HCT116 (cell line): ENCODE measurements at regions not wholly inside any gene's neighbourhood (a gene's known extent, or its start where the extent isn't known, plus 50 kb on each side); places are given as distances from the start of the nearest gene placed in this dataset.

Experiments used
- ATAC-seq: fragments of 200-7000 bp; cut with Tn5 transposase; 2 replicates; pipeline ENCODE4 v1.9.1; 2020; ENCODE audit warnings: mild to moderate bottlenecking, moderate library complexity
- BruUV-seq: library from RNA; stranded (reverse); fragments of 400-500 nt; replicated peaks from 2 replicates; lab custom pipeline; 2021; lab: Mats Ljungman, UMichigan
- CTCF ChIA-PET: fragments of 300-600 bp; sonication (Branson Sonifier 250); formaldehyde crosslinking; loops from one replicate; lab custom pipeline; 2021; ENCODE audit warnings: antibody characterized with exemption; lab: Charles Lee
- POLR2A ChIA-PET: fragments of 300-600, 350-600 bp; sonication (Branson Sonifier 250); formaldehyde crosslinking; loops from one replicate; lab custom pipeline; 2021; ENCODE audit warnings: antibody characterized with exemption; lab: Charles Lee
- RAD21 ChIA-PET, 2 experiments: fragments of 300-600 bp; sonication (Branson Sonifier 250); formaldehyde crosslinking; loops; one replicate each; lab custom pipeline; 2023; ENCODE audit warnings: low total read pairs in 2 of 2; ENCODE audit not compliant: uncharacterized antibody in 2 of 2, unreplicated experiment in 2 of 2, low non-redundant PET in 1 of 2; lab: Charles Lee
- DNase-seq: peaks from one replicate; pipeline ENCODE4 v3.0.0-alpha.2; 2010; ENCODE audit warnings: low read depth, low spot score
- H2AFZ ChIP-seq: fragments of 200-600 bp; shearing (Covaris generic), sonication (generic); 2 replicates; pipeline ENCODE4 v1.6.1; 2017; ENCODE audit warnings: low read depth, mixed run types, mixed read lengths, antibody characterized with exemption, low read length; ENCODE audit not compliant: poor library complexity, severe bottlenecking
- H3K27ac ChIP-seq: 2 replicates; pipeline ENCODE4 v1.5.1; 2012; ENCODE audit warnings: low read depth, low read length
- H3K27me3 ChIP-seq: fragments of 200-600 bp; sonication (generic); 2 replicates; pipeline ENCODE4 v1.6.1; 2016; ENCODE audit warnings: mixed run types, low read length, mixed read lengths; ENCODE audit not compliant: insufficient read depth
- H3K36me3 ChIP-seq, 2 experiments: fragments of 200-500 bp in 1 of 2; fragments of 200-600 bp in 1 of 2; sonication (Bioruptor generic) in 1 of 2; sonication (generic) in 1 of 2; 2 replicates each; pipeline versions ENCODE4 v1.5.1 to v1.6.1; 2014 to 2016; ENCODE audit warnings: low read length in 2 of 2, inconsistent platforms in 1 of 2, mixed read lengths in 1 of 2, mixed run types in 1 of 2; ENCODE audit not compliant: insufficient read depth in 2 of 2, control insufficient read depth in 1 of 2
- H3K4me1 ChIP-seq, 2 experiments: fragments of 200-600 bp in 1 of 2; sonication (generic) in 1 of 2; 2 replicates each; pipeline versions ENCODE4 v1.5.1 to v1.6.1; 2012 to 2017; ENCODE audit warnings: low read length in 2 of 2, inconsistent platforms in 1 of 2, mild to moderate bottlenecking in 1 of 2, mixed read lengths in 1 of 2, mixed run types in 1 of 2, moderate library complexity in 1 of 2; ENCODE audit not compliant: insufficient read depth in 2 of 2, control insufficient read depth in 1 of 2
- H3K4me2 ChIP-seq: fragments of 200-600 bp; sonication (generic); 2 replicates; pipeline ENCODE4 v1.6.1; 2017; ENCODE audit warnings: mixed run types, low read length, mixed read lengths
- H3K4me3 ChIP-seq, 2 experiments: fragments of 200-600 bp in 1 of 2; sonication (generic) in 1 of 2; replicated peaks in 1 of 2; 2 replicates each; pipeline ENCODE4 v1.5.1; 2011 to 2016; ENCODE audit warnings: low read length in 2 of 2, control low read depth in 1 of 2, low read depth in 1 of 2, mild to moderate bottlenecking in 1 of 2, mixed read lengths in 1 of 2, mixed run types in 1 of 2
- H3K79me2 ChIP-seq: fragments of 200-600 bp; sonication (generic); 2 replicates; pipeline ENCODE4 v1.6.1; 2017; ENCODE audit warnings: mild to moderate bottlenecking, mixed run types, low read length, moderate library complexity, mixed read lengths; ENCODE audit not compliant: insufficient read depth
- H3K9ac ChIP-seq: fragments of 200-600 bp; sonication (generic); 2 replicates; pipeline ENCODE4 v1.6.1; 2016; ENCODE audit warnings: low read length, mixed read lengths
- H3K9me2 ChIP-seq: fragments of 200-600 bp; sonication (generic), shearing (Covaris generic); 2 replicates; pipeline ENCODE4 v1.6.1; 2017; ENCODE audit warnings: mixed run types, mild to moderate bottlenecking, moderate library complexity; ENCODE audit not compliant: insufficient read depth
- H3K9me3 ChIP-seq, 2 experiments: fragments of 200-500 bp in 1 of 2; fragments of 200-600 bp in 1 of 2; sonication (Bioruptor generic) in 1 of 2; sonication (generic) in 1 of 2; 2 replicates each; pipeline ENCODE4 v1.6.1; 2014 to 2017; ENCODE audit warnings: low read length in 2 of 2, mixed read lengths in 2 of 2, inconsistent platforms in 1 of 2, low read depth in 1 of 2, mild to moderate bottlenecking in 1 of 2, mixed run types in 1 of 2, moderate library complexity in 1 of 2; ENCODE audit not compliant: control insufficient read depth in 1 of 2, insufficient read depth in 1 of 2
- H4K20me1 ChIP-seq: fragments of 200-600 bp; sonication (generic), shearing (Covaris generic); 2 replicates; pipeline ENCODE4 v1.6.1; 2017; ENCODE audit warnings: mixed run types, mild to moderate bottlenecking, moderate library complexity; ENCODE audit not compliant: insufficient read depth
- ATF3 ChIP-seq: IDR thresholded peaks from 2 replicates; pipeline ENCODE4 v1.6.1; 2012
- CBX3 ChIP-seq: IDR thresholded peaks from 2 replicates; pipeline ENCODE4 v1.6.1; 2012; ENCODE audit warnings: low read depth
- CEBPB ChIP-seq: IDR thresholded peaks from 2 replicates; pipeline ENCODE4 v1.6.1; 2012; ENCODE audit warnings: low read depth
- CTCF ChIP-seq, 3 experiments: fragments of 200-600 bp in 1 of 3; sonication (generic) in 1 of 3; IDR thresholded peaks in 2 of 3; conservative IDR thresholded peaks in 1 of 3; 2 replicates each; pipeline ENCODE4 v1.5.1; 2012 to 2017; ENCODE audit warnings: low read depth in 2 of 3, low read length in 2 of 3, antibody characterized with exemption in 1 of 3, borderline replicate concordance in 1 of 3, control low read depth in 1 of 3, mild to moderate bottlenecking in 1 of 3, mixed read lengths in 1 of 3, mixed run types in 1 of 3, moderate library complexity in 1 of 3; ENCODE audit not compliant: insufficient read depth in 1 of 3
- EGR1 ChIP-seq: IDR thresholded peaks from 2 replicates; pipeline ENCODE4 v1.6.1; 2012; ENCODE audit warnings: low read depth
- EZH2phosphoT487 ChIP-seq: fragments of 200-600 bp; IDR thresholded peaks from 2 replicates; pipeline ENCODE4 v1.6.1; 2018; ENCODE audit warnings: antibody characterized with exemption, borderline replicate concordance
- FOSL1 ChIP-seq: IDR thresholded peaks from 2 replicates; pipeline ENCODE4 v1.6.1; 2012; ENCODE audit warnings: low read depth
- JUND ChIP-seq: IDR thresholded peaks from 2 replicates; pipeline ENCODE4 v1.6.1; 2012
- POLR2AphosphoS5 ChIP-seq: IDR thresholded peaks from 2 replicates; pipeline ENCODE4 v1.6.1; 2011; ENCODE audit warnings: mild to moderate bottlenecking, low read depth, low read length, moderate library complexity
- RAD21 ChIP-seq: IDR thresholded peaks from 2 replicates; pipeline ENCODE4 v1.6.1; 2012; ENCODE audit warnings: low read depth, mild to moderate bottlenecking
- REST ChIP-seq: IDR thresholded peaks from 2 replicates; pipeline ENCODE4 v1.6.1; 2012; ENCODE audit warnings: low read depth
- SP1 ChIP-seq: IDR thresholded peaks from 2 replicates; pipeline ENCODE4 v1.6.1; 2012; ENCODE audit warnings: low read depth
- YY1 ChIP-seq: IDR thresholded peaks from 2 replicates; pipeline ENCODE4 v1.6.1; 2011; ENCODE audit warnings: low read length, low read depth, moderate library complexity, mild to moderate bottlenecking; ENCODE audit not compliant: insufficient replicate concordance; ENCODE audit errors: extremely low read depth
- ZNF274 ChIP-seq: fragments of 200-500 bp; sonication (Bioruptor generic); IDR thresholded peaks from 2 replicates; pipeline ENCODE4 v1.6.1; 2014; ENCODE audit warnings: mild to moderate bottlenecking, low read depth, low read length, inconsistent platforms
- intact Hi-C: fragments of 100-400 bp; cut with micrococcal nuclease; formaldehyde crosslinking; loops from 2 replicates; pipeline ENCODE4 v1.10.0; 2022

GRCh38 chr2:190119923-190120590, 57.5 kb upstream of the MSTN start:
- no peaks in the 10 kb centered on the region for H3K79me2 ChIP-seq
- RAD21 ChIA-PET: no interaction called here
- no peaks in the 10 kb centered on the region for H3K27me3 ChIP-seq
- intact Hi-C loops: no loop called here
- H3K4me2 ChIP-seq: no peak overlapping the region
- no peaks in the 10 kb centered on the region for H3K36me3 ChIP-seq
- H3K9ac ChIP-seq: no peak overlapping the region
- H2AFZ ChIP-seq: no peak overlapping the region
- H3K9me2 ChIP-seq: peaks cover 3% of the 10 kb centered on the region; the same call in 1 of the 2 replicates
- POLR2A ChIA-PET: no interaction called here
- ATAC-seq (no peak), DNase-seq (no peak)
- H3K4me1 ChIP-seq: no peaks in the 10 kb centered on the region
- no peak overlapping the region for H3K27ac ChIP-seq
- H3K9me3 ChIP-seq: no peaks in the 10 kb centered on the region
- H3K4me3 ChIP-seq: no peak overlapping the region
- CTCF ChIA-PET: no interaction called here
- no TSS peak for BruUV-seq
- no peak for TF ChIP-seq EGR1
- TF ChIP-seq CEBPB: no peak
- no peak for TF ChIP-seq ZNF274
- TF ChIP-seq JUND: no peak
- no peak for TF ChIP-seq REST
- no peak for TF ChIP-seq ATF3
- TF ChIP-seq CBX3: no peak
- no peak for TF ChIP-seq EZH2phosphoT487
- no peak for TF ChIP-seq YY1
- TF ChIP-seq FOSL1: no peak
- TF ChIP-seq RAD21: no peak
- TF ChIP-seq SP1: no peak
- no peak for TF ChIP-seq POLR2AphosphoS5
- TF ChIP-seq CTCF (IDR thresholded peaks at IDR 0.05 in 2 of 3, conservative IDR thresholded peaks at IDR 0.05 in 1 of 3; ENCODE audit: borderline replicate concordance in 1 of 3, insufficient read depth in 1 of 3, low read depth in 2 of 3, low read length in 2 of 3): no peak
- no peaks in the 10 kb centered on the region for H4K20me1 ChIP-seq
